Activated naive CD4-positive, alpha-beta T cell treated with anti-CD3 and anti-CD28 coated beads, Interleukin-2, amount 10 ng/mL, durations not matched to agents 7 days and 5 days (primary cell): ENCODE measurements at regions not wholly inside any gene's neighbourhood (a gene's known extent, or its start where the extent isn't known, plus 50 kb on each side); places are given as distances from the start of the nearest gene placed in this dataset.

Experiments
- CTCF ChIA-PET: fragments of 350-600 bp; sonication (Branson Sonifier 250); formaldehyde crosslinking; loops from one replicate; lab custom pipeline; 2021; ENCODE audit warnings: antibody characterized with exemption; lab: Charles Lee
- DNase-seq: peaks from one replicate; pipeline ENCODE4 v3.0.0-alpha.2; 2020
- H3K27ac Mint-ChIP-seq: one replicate; pipeline ENCODE4 v1.8.0; 2021; ENCODE audit warnings: mild to moderate bottlenecking, moderate library complexity, mixed read lengths
- H3K27me3 Mint-ChIP-seq: one replicate; pipeline ENCODE4 v1.8.0; 2021; ENCODE audit warnings: mild to moderate bottlenecking, mixed read lengths
- H3K36me3 Mint-ChIP-seq: one replicate; pipeline ENCODE4 v1.8.0; 2021; ENCODE audit warnings: mixed read lengths
- H3K4me1 Mint-ChIP-seq: one replicate; pipeline ENCODE4 v1.8.0; 2021; ENCODE audit warnings: mixed read lengths
- H3K4me3 Mint-ChIP-seq: one replicate; pipeline ENCODE4 v1.8.0; 2021; ENCODE audit warnings: mild to moderate bottlenecking, moderate library complexity, mixed read lengths
- H3K9me3 Mint-ChIP-seq: one replicate; pipeline ENCODE4 v1.8.0; 2021; ENCODE audit warnings: mixed read lengths

DNA sequence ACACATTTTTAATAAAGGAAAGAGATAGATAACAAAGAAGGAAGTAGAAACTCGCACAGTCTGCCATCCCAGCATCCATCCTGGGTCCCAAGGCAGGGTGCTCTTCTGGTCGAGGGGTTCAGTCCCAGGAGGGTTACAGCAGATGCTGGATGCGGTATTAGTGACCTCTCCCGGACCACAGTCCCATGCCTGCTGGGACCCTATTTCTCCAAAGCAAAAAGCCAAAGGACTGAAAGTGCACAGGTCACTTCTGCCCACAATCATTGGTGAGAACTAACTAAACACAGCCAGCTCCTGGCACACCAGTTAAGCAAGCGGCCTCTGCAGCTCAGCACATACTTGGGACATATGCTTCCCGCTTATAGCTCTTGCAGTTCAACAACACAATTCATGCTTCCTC lies 96.1 kb upstream of the HABP2 start:
- no peaks in the 10 kb centered on the region for H3K9me3 Mint-ChIP-seq
- no peak for DNase-seq
- no peak overlapping the region for H3K4me3 Mint-ChIP-seq
- no peaks in the 10 kb centered on the region for H3K4me1 Mint-ChIP-seq
- H3K27me3 Mint-ChIP-seq, result peaks cover 29% of the 10 kb centered on the region
- CTCF ChIA-PET, result interaction anchor here (1.3 kb wide), 1 partner anchor 106 kb away, joined by 4 read pairs; no protein-coding TSS in a partner anchor
- H3K36me3 Mint-ChIP-seq, result no peaks in the 10 kb centered on the region
- no peak overlapping the region for H3K27ac Mint-ChIP-seq

DNA sequence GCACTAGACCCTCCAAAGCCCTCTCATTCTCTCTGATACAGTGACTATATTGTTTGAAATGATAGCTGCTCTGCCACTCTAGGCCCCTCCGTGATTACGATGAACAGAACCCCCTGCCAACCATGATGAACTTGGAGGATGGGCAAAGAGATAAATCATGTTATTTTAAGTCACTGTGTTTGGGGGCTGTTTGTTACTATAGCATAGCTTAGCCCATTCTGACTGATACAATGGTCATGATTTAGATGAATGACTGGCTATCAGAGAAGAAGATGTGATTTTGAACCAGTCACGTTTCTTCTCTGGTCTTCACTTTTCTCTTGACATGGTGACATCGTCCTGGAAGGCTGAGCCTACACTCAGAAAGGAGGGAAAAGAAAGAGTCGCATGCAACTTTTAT lies 95.4 kb upstream of the HABP2 start:
- Mint-ChIP-seq H3K27ac (no peak overlapping the region), H3K27me3 (peaks cover 29% of the 10 kb centered on the region), H3K4me3 (no peak overlapping the region), H3K9me3 (no peaks in the 10 kb centered on the region), H3K4me1 (no peaks in the 10 kb centered on the region), H3K36me3 (no peaks in the 10 kb centered on the region)
- CTCF ChIA-PET, result interaction anchor here (1.3 kb wide), 1 partner anchor 106 kb away, joined by 4 read pairs; no protein-coding TSS in a partner anchor
- DNase-seq, result no peak

DNA sequence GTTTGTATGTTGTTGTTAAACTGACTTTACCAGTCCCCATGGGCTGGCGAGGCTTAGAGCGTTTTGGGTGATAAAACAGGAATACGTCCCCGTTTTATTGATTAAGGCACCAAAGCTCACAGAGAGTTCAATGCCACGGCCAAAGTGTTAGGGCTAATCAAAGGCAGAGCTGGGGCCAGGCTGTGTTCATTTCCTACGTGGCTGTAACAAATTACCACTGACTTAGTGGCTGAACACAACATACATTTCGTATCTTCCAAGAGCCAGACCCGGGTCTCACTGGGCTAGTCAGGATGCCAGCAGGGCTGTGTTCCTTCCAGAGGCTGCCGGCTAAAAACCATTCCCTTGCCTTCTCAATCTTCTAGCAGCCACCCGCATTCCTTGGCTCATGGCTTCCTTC lies 94.4 kb upstream of the HABP2 start:
- Mint-ChIP-seq H3K36me3 (no peaks in the 10 kb centered on the region), H3K4me1 (no peaks in the 10 kb centered on the region), H3K9me3 (no peaks in the 10 kb centered on the region), H3K4me3 (no peak overlapping the region), H3K27ac (no peak overlapping the region), H3K27me3 (peaks cover 29% of the 10 kb centered on the region)
- CTCF ChIA-PET, result no interaction called here
- no peak for DNase-seq

DNA sequence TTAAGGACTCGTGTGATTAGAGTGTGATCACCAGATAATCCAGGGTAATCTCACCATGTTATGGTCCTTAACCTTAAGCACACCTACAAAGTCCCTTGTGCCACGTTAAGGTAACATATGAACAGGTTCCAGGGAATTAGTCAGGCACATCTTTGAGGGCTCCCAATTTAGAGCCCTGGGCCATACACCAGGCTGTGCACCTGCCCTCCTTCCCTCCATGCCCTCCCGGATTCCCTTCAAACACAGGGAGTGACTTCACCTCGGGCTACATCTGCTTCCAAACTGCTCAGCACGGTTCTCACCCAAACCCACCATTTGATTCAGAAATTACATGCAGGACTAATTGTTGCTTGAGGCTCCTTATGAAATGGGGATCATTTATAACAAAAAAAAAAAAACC lies 93.9 kb upstream of the HABP2 start:
- H3K9me3 Mint-ChIP-seq, result no peaks in the 10 kb centered on the region
- no peaks in the 10 kb centered on the region for H3K4me1 Mint-ChIP-seq
- H3K4me3 Mint-ChIP-seq, result no peak overlapping the region
- no peak overlapping the region for H3K27ac Mint-ChIP-seq
- CTCF ChIA-PET, result no interaction called here
- H3K36me3 Mint-ChIP-seq, result no peaks in the 10 kb centered on the region
- DNase-seq, result no peak
- H3K27me3 Mint-ChIP-seq, result peaks cover 31% of the 10 kb centered on the region

DNA sequence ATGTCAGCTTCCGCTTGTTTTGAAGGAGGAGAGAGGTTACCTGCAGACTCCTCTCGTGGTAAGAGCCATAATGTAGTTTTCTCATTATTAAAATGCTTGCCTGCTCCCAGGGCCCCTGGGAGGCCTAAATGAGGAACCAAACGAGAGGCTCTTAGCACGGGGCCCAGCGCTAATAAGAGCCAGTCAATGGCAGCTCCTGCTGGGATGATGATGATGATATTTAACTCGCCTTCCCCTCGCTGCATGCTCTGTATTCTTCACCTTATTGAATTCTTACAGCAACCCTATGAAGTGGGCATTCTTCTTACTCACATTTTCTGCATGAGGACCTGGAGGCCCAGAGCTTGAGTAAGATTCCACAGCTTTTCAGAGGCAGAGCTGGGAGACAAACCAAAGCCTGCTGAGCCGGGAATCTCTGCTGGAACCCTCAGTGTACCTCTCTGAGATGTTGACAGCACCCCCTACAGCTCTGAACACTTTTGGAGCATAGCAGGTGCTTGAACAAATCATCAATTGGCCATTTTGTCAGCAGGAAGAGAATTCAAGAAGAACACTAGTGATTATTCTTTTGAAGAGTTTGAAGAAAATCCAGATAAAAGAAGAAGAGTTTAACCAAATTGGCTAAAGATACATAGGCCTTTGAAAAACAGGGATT lies 93.1 kb upstream of the HABP2 start:
- CTCF ChIA-PET, result no interaction called here
- H3K9me3 Mint-ChIP-seq, result no peaks in the 10 kb centered on the region
- no peak for DNase-seq
- H3K4me1 Mint-ChIP-seq, result no peaks in the 10 kb centered on the region
- peaks cover 23% of the 10 kb centered on the region for H3K27me3 Mint-ChIP-seq
- H3K27ac Mint-ChIP-seq, result no peak overlapping the region
- no peak overlapping the region for H3K4me3 Mint-ChIP-seq
- no peaks in the 10 kb centered on the region for H3K36me3 Mint-ChIP-seq

DNA sequence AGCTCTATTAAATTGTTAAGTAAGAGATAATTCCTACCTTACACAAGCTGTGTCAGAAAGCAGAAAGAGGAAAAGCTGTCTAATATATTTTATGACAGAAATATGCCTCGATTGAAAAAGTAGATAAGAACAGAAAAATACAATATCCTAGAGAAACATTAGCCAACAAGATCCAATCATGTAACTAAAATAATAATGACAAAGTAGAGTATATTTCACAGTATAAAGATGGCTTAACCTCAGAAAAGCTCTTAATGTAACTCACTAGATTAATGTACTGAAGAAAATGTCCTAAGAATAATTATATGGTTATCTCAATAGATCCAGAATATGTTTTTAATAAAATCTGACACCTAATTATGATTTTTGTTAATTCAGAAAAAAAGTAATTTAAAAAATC lies 89.8 kb upstream of the HABP2 start:
- Mint-ChIP-seq H3K4me1 (no peaks in the 10 kb centered on the region), H3K36me3 (no peaks in the 10 kb centered on the region)
- CTCF ChIA-PET, result no interaction called here

DNA sequence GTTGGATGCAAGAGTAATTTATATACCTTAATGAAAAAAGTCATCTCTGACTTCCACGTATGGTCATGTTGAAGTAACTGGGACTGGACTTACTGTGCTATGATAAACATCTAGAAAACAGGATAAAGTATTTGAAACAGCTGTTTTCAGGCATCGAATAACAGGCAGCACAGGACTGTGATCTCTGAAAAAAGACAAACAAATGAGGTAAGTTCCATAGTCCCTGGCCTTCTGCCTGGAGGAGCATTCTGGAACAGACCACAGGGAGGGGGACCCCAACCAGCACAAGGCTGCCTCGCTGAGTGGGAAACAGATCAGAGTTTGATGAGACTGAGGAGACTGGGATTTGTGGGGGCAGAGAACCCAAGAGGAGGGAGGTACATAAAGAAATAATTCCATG lies 89.1 kb upstream of the HABP2 start:
- CTCF ChIA-PET, result no interaction called here
- no peaks in the 10 kb centered on the region for H3K9me3 Mint-ChIP-seq

More for the DNA sequence above, 89.8 kb upstream of the HABP2 start:
- Mint-ChIP-seq H3K4me3 (no peak overlapping the region), H3K27ac (no peak overlapping the region), H3K27me3 (peaks cover 23% of the 10 kb centered on the region), H3K9me3 (no peaks in the 10 kb centered on the region)
- no peak for DNase-seq

DNA sequence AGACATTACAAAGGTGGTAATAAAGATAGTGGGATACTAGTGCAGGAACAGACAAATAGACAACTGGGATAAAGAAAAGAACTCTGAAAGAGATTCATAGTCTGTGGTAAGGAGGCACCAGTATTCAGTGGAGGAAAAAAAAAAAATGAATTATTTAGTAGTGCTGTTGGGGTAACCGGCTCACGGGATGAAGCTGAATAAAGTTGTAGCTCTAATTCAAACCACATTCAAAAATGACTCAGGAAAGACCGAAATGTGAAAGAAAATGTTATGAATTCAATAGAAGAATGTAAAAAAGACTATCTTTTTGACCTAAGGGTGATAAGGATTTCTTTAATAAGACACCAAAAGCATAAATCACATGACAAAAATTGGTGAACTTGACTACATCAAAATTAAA lies 83.1 kb upstream of the HABP2 start:
- Mint-ChIP-seq H3K27me3 (no peaks in the 10 kb centered on the region), H3K9me3 (no peaks in the 10 kb centered on the region), H3K4me1 (no peaks in the 10 kb centered on the region), H3K36me3 (no peaks in the 10 kb centered on the region), H3K27ac (no peak overlapping the region), H3K4me3 (no peak overlapping the region)
- CTCF ChIA-PET, result no interaction called here
- no peak for DNase-seq

More for the DNA sequence above, 89.1 kb upstream of the HABP2 start:
- no peak for DNase-seq
- H3K4me3 Mint-ChIP-seq, result no peak overlapping the region
- no peaks in the 10 kb centered on the region for H3K4me1 Mint-ChIP-seq
- H3K36me3 Mint-ChIP-seq, result no peaks in the 10 kb centered on the region
- peaks cover 18% of the 10 kb centered on the region for H3K27me3 Mint-ChIP-seq
- H3K27ac Mint-ChIP-seq, result no peak overlapping the region

DNA sequence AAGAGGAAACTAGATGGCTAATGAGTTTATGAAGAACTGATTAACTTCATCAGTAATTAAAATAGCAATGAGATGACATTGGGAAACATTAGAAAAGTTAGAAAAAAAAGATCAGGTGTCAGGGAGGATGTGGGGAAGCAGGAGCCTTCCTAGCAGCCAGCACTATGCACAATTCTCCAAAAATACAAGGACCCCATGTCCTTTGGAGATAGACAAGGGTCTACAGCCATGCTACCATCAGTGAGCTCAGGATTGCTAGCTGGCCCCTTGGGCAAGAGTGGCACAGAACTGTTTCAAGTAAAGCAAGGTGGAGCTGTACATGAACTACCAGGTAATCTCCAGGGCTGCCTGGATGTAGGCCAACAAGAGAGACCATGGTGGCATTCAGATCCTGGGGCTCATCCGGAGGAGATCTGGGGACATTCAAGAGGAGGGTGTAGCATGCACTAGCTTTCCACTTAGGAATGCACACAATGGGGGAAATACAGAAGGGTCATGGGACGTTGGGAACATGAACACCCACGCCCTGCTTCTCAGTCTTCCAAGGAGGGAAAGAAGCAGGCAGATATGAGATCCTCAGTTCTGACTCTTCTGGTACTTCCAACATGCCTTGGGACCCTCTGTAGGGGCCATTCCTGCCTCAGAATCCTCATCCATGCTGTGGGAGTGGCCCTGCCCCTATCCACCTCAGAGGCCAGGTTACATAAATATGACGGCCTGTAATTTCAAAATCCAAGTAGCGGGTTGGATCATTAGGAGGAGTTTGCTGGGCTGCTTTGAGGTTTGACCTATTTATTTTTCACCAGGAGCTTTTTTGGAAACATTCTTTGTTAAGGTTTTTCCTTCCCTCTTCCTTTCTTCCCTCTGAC lies 82.2 kb upstream of the HABP2 start:
- Mint-ChIP-seq H3K4me3 (no peak overlapping the region), H3K27me3 (no peaks in the 10 kb centered on the region), H3K9me3 (no peaks in the 10 kb centered on the region), H3K27ac (no peak overlapping the region), H3K4me1 (no peaks in the 10 kb centered on the region), H3K36me3 (no peaks in the 10 kb centered on the region)
- no peak for DNase-seq
- CTCF ChIA-PET, result no interaction called here

DNA sequence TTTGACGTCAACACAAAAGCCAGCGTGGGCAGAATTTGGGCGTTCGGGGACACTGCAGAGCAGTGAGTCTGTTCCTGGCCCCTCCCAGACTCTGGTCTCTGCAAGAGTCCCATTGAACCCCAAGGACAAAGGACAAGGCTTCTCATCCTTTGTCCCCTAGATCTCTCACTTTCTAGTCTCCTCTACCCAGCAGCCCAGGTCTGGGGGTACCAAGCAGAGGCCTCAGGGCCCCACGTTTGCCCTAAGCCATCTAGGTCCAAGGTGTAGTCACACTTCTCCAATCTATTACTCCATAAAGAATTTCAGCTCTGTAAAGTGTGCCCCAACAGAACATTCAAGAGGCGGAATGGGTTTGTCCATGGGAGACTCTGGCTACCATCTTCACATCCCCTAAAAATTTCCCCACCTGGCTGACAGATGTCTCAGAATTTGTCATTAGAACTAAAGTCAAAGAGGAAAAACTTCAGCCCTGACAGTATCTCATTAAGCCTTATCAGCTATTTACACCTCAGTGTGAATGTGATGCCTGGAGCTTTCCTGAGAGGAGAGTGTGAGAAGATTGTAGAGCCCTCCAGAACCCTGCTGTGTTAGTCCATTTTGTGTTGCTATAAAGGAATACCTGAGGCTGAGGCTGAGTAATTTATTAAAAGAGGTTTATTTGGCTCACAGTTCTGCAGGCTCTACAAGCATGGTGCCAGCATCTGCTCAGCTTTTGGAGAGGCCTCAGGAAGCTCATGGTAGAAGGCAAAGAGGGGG lies 81.4 kb upstream of the HABP2 start:
- Mint-ChIP-seq H3K27me3 (no peaks in the 10 kb centered on the region), H3K27ac (no peak overlapping the region), H3K36me3 (no peaks in the 10 kb centered on the region), H3K4me3 (no peak overlapping the region), H3K4me1 (no peaks in the 10 kb centered on the region), H3K9me3 (no peaks in the 10 kb centered on the region)
- CTCF ChIA-PET, result no interaction called here
- no peak for DNase-seq

DNA sequence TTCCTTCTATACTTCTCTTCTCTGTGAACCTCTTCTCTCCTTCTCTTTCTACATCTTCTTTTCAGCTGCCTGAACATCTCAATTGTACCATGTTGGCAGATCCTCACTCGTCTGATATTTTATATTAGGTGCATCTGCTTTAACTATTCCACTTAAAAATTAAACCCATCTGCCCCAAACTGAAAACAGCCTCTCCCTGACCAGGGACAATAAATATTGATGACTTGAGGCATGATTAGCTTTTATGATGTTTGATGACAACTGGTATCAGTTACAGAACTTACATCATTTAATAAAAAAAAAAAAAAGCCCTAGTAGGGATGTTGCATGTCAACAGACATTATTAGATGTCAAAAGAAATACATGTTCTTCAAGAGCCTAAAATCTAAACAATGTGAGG lies 79.8 kb upstream of the HABP2 start:
- no peaks in the 10 kb centered on the region for H3K27me3 Mint-ChIP-seq
- H3K36me3 Mint-ChIP-seq, result no peaks in the 10 kb centered on the region
- no peaks in the 10 kb centered on the region for H3K4me1 Mint-ChIP-seq
- no peak for DNase-seq
- CTCF ChIA-PET, result no interaction called here
- no peaks in the 10 kb centered on the region for H3K9me3 Mint-ChIP-seq
- no peak overlapping the region for H3K4me3 Mint-ChIP-seq
- H3K27ac Mint-ChIP-seq, result no peak overlapping the region

DNA sequence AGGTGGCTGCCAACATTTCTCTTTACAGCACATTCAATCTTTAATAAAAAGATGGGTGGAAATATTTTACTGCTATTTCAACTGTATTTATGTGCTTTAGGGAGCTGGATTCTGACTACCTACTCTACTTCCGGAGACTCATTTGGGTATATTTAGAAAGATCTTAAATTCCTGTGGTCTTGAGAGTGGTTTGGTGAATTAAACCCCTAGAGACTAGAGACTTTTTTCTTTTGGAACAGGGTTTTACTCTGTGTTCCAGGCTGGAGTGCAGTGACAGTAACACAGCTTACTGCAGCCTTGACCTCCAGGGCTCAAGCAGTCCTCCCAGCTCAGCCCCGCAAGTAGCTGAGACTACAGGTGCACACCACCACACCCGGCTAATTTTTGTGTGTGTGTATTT lies 79.0 kb upstream of the HABP2 start:
- Mint-ChIP-seq H3K9me3 (no peaks in the 10 kb centered on the region), H3K4me3 (no peak overlapping the region), H3K27me3 (no peaks in the 10 kb centered on the region), H3K36me3 (no peaks in the 10 kb centered on the region), H3K4me1 (no peaks in the 10 kb centered on the region), H3K27ac (no peak overlapping the region)
- no peak for DNase-seq
- CTCF ChIA-PET, result no interaction called here

DNA sequence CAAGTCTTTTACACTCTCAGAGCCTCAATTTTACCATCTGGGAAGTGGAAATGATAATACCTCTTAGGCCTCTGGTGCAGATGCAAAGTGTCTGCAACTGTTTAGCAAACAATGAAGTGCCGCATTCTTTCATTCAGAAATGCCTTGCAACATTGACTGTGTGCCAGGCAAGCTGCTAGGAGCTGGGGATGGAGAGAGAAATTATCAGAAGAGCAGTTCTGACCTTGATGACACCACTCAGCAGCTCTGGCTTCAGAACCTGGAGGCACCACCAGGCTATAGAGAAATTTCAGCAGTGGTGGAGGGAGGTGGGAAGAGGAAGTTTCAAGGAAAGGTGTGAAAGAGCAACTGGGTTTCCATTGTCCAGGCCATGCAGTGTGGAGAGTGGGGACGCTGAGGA lies 78.1 kb upstream of the HABP2 start:
- CTCF ChIA-PET, result no interaction called here
- Mint-ChIP-seq H3K9me3 (peaks cover 7% of the 10 kb centered on the region), H3K27ac (no peak overlapping the region), H3K36me3 (no peaks in the 10 kb centered on the region), H3K27me3 (no peaks in the 10 kb centered on the region), H3K4me3 (no peak overlapping the region), H3K4me1 (no peaks in the 10 kb centered on the region)
- no peak for DNase-seq

DNA sequence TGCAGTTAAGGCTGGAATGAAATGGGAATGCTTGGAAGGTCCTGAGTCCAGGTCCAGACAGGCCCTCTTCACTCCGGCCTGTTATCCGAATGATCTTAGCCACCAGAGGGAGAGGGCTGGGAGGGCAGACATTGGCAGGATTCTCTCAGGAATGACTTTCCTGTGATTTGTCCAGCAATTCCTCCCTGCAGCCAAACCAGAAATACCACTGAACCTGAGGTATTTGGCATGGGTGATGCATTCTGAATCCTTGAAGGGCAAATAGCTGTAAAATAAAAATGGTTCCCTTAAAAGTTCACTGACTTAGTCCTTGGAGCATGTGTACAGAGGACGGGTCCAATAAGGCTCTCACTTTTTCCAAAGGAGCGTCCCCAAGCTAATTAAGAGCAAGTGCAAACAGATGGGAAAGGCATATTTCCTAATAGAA lies 77.5 kb upstream of the HABP2 start:
- no peak overlapping the region for H3K4me3 Mint-ChIP-seq

More for the DNA sequence above, 77.5 kb upstream of the HABP2 start:
- no peaks in the 10 kb centered on the region for H3K4me1 Mint-ChIP-seq
- no peak overlapping the region for H3K27ac Mint-ChIP-seq
- no peaks in the 10 kb centered on the region for H3K27me3 Mint-ChIP-seq
- H3K9me3 Mint-ChIP-seq, result peaks cover 13% of the 10 kb centered on the region
- DNase-seq, result no peak
- H3K36me3 Mint-ChIP-seq, result no peaks in the 10 kb centered on the region
- CTCF ChIA-PET, result no interaction called here
